ENCODE measurements at regions not wholly inside any gene's neighbourhood (a gene's known extent, or its start where the extent isn't known, plus 50 kb on each side); places are given as distances from the start of the nearest gene placed in this dataset.
"Not testable (repeated sequence)": the region's sequence is repeated elsewhere in the genome, so short reads cannot be mapped to it uniquely, and the experiment has no call there.

GRCh38 chr5:82905986-82906385 is 171.2 kb downstream of the TMEM167A start:
- no peak for DNase-seq (ENCODE audit: low read depth in 4 of 4, low spot score in 3 of 4)

- no peak for DNase-seq (ENCODE audit: low read depth in 4 of 4, low spot score in 3 of 4)
These were observed 175.8 kb downstream of the TMEM167A start for GRCh38 chr5:82901281-82901888.

- no peak for DNase-seq (ENCODE audit: low read depth in 4 of 4, low spot score in 3 of 4)
These were observed 182.5 kb downstream of the TMEM167A start for GRCh38 chr5:82894716-82895115.

GRCh38 chr5:82889088-82889487 is 188.1 kb downstream of the TMEM167A start:
- DNase-seq (ENCODE audit: low read depth in 4 of 4, low spot score in 3 of 4) = no peak

- DNase-seq (ENCODE audit: low read depth in 4 of 4, low spot score in 3 of 4) = no peak
These were observed 190.3 kb downstream of the TMEM167A start for GRCh38 chr5:82886911-82887310.

- peak in 3 of 4 donors; percentile 49 to 73 (median 67) for DNase-seq (ENCODE audit: low read depth in 4 of 4, low spot score in 3 of 4)
These were observed 191.4 kb downstream of the TMEM167A start for GRCh38 chr5:82885627-82886389.

- no peak for DNase-seq (ENCODE audit: low read depth in 4 of 4, low spot score in 3 of 4)
These were observed 192.2 kb downstream of the TMEM167A start for GRCh38 chr5:82884821-82885471.

GRCh38 chr5:82882316-82882715 is 194.9 kb downstream of the TMEM167A start:
- DNase-seq (ENCODE audit: low read depth in 4 of 4, low spot score in 3 of 4) = no peak

GRCh38 chr5:82881571-82882174 is 195.5 kb downstream of the TMEM167A start:
- DNase-seq (ENCODE audit: low read depth in 4 of 4, low spot score in 3 of 4) = no peak

- DNase-seq (ENCODE audit: low read depth in 4 of 4, low spot score in 3 of 4) = no peak
These were observed 198.1 kb downstream of the TMEM167A start for GRCh38 chr5:82879089-82879488.

GRCh38 chr5:82873452-82873851 is 203.7 kb downstream of the TMEM167A start:
- DNase-seq (ENCODE audit: low read depth in 4 of 4, low spot score in 3 of 4) = no peak

- DNase-seq (ENCODE audit: low read depth in 4 of 4, low spot score in 3 of 4) = not testable (repeated sequence)
These were observed 204.6 kb downstream of the TMEM167A start for GRCh38 chr5:82872321-82873288.

- DNase-seq (ENCODE audit: low read depth in 4 of 4, low spot score in 3 of 4) = no peak
These were observed 211.6 kb downstream of the TMEM167A start for GRCh38 chr5:82865625-82866024.

- no peak for DNase-seq (ENCODE audit: low read depth in 4 of 4, low spot score in 3 of 4)
These were observed 213.9 kb downstream of the TMEM167A start for GRCh38 chr5:82863266-82863665.

- DNase-seq (ENCODE audit: low read depth in 4 of 4, low spot score in 3 of 4) = no peak
These were observed 214.5 kb downstream of the TMEM167A start for GRCh38 chr5:82862711-82863110.

GRCh38 chr5:82862261-82862660 is 214.9 kb downstream of the TMEM167A start:
- DNase-seq (ENCODE audit: low read depth in 4 of 4, low spot score in 3 of 4) = no peak

GRCh38 chr5:82861701-82862100 is 215.5 kb downstream of the TMEM167A start:
- DNase-seq (ENCODE audit: low read depth in 4 of 4, low spot score in 3 of 4) = no peak

GRCh38 chr5:82859451-82860140 is 217.6 kb downstream of the TMEM167A start:
- peak in 1 of 4 donors; percentile 47 for DNase-seq (ENCODE audit: low read depth in 4 of 4, low spot score in 3 of 4)

GRCh38 chr5:82858151-82859025 is 218.8 kb downstream of the TMEM167A start:
- no peak for DNase-seq (ENCODE audit: low read depth in 4 of 4, low spot score in 3 of 4)

Data from right renal pelvis (tissue), 4 donors.